ENCODE measurements at regions not wholly inside any gene's neighbourhood (a gene's known extent, or its start where the extent isn't known, plus 50 kb on each side); places are given as distances from the start of the nearest gene placed in this dataset.

GRCh38 chr1:30450148-30450817 is 273.1 kb downstream of the MATN1 start:
- no peak overlapping the region for H3K27ac ChIP-seq (ENCODE audit: insufficient read depth, low read length, poor library complexity, severe bottlenecking)
- H3K9me3 Mint-ChIP-seq: peaks cover 0 to 3% (median 0%) of the 10 kb centered on the region in 7 donors
- no peak overlapping the region for H3K4me3 Mint-ChIP-seq
- no peak for DNase-seq
- no peaks in the 10 kb centered on the region for H3K36me3 Mint-ChIP-seq
- no peaks in the 10 kb centered on the region for H3K36me3 ChIP-seq (ENCODE audit: control insufficient read depth, insufficient read depth, low read length)
- ATAC-seq (ENCODE audit: low read depth in 2 of 2): no peak
- no peak overlapping the region for H3K4me3 ChIP-seq (ENCODE audit: low read depth, low read length)
- no peaks in the 10 kb centered on the region for H3K27me3 Mint-ChIP-seq
- no peak overlapping the region for H3K27ac Mint-ChIP-seq
- H3K4me1 ChIP-seq (ENCODE audit: control insufficient read depth, insufficient read depth, low read length, poor library complexity, severe bottlenecking): no peaks in the 10 kb centered on the region
- no peaks in the 10 kb centered on the region for H3K27me3 ChIP-seq (ENCODE audit: control insufficient read depth, insufficient read depth, low read length)
- no peaks in the 10 kb centered on the region for H3K9me3 ChIP-seq (ENCODE audit: control insufficient read depth in 2 of 2, low read length in 2 of 2)
- H3K4me1 Mint-ChIP-seq: no peaks in the 10 kb centered on the region

GRCh38 chr1:30449428-30450147 is 273.8 kb downstream of the MATN1 start:
- Mint-ChIP-seq H3K9me3 (peaks cover 0 to 3% (median 0%) of the 10 kb centered on the region in 7 donors), H3K27ac (no peak overlapping the region), H3K36me3 (no peaks in the 10 kb centered on the region), H3K4me1 (no peaks in the 10 kb centered on the region), H3K27me3 (no peaks in the 10 kb centered on the region), H3K4me3 (no peak overlapping the region)
- Histone ChIP-seq H3K36me3 (ENCODE audit: control insufficient read depth, insufficient read depth, low read length) (no peaks in the 10 kb centered on the region), H3K9me3 (ENCODE audit: control insufficient read depth in 2 of 2, low read length in 2 of 2) (no peaks in the 10 kb centered on the region), H3K4me1 (ENCODE audit: control insufficient read depth, insufficient read depth, low read length, poor library complexity, severe bottlenecking) (no peaks in the 10 kb centered on the region), H3K27me3 (ENCODE audit: control insufficient read depth, insufficient read depth, low read length) (no peaks in the 10 kb centered on the region), H3K27ac (ENCODE audit: insufficient read depth, low read length, poor library complexity, severe bottlenecking) (no peak overlapping the region), H3K4me3 (ENCODE audit: low read depth, low read length) (no peak overlapping the region)
- no peak for ATAC-seq (ENCODE audit: low read depth in 2 of 2)
- DNase-seq: no peak

- ATAC-seq (ENCODE audit: low read depth in 2 of 2): no peak
- Histone ChIP-seq H3K36me3 (ENCODE audit: control insufficient read depth, insufficient read depth, low read length) (no peaks in the 10 kb centered on the region), H3K9me3 (ENCODE audit: control insufficient read depth in 2 of 2, low read length in 2 of 2) (no peaks in the 10 kb centered on the region), H3K27me3 (ENCODE audit: control insufficient read depth, insufficient read depth, low read length) (no peaks in the 10 kb centered on the region), H3K27ac (ENCODE audit: insufficient read depth, low read length, poor library complexity, severe bottlenecking) (no peak overlapping the region), H3K4me3 (ENCODE audit: low read depth, low read length) (no peak overlapping the region), H3K4me1 (ENCODE audit: control insufficient read depth, insufficient read depth, low read length, poor library complexity, severe bottlenecking) (no peaks in the 10 kb centered on the region)
- H3K36me3 Mint-ChIP-seq: no peaks in the 10 kb centered on the region
- H3K4me1 Mint-ChIP-seq: no peaks in the 10 kb centered on the region
- no peaks in the 10 kb centered on the region for H3K27me3 Mint-ChIP-seq
- DNase-seq: no peak
- H3K4me3 Mint-ChIP-seq: no peak overlapping the region
- H3K27ac Mint-ChIP-seq: no peak overlapping the region
- peaks cover 0 to 4% (median 0%) of the 10 kb centered on the region in 7 donors for H3K9me3 Mint-ChIP-seq
These were observed 274.4 kb downstream of the MATN1 start for GRCh38 chr1:30449003-30449402.

- no peaks in the 10 kb centered on the region for H3K9me3 ChIP-seq (ENCODE audit: control insufficient read depth in 2 of 2, low read length in 2 of 2)
- Mint-ChIP-seq H3K4me1 (no peaks in the 10 kb centered on the region), H3K36me3 (no peaks in the 10 kb centered on the region), H3K4me3 (no peak overlapping the region), H3K27me3 (no peaks in the 10 kb centered on the region), H3K27ac (no peak overlapping the region), H3K9me3 (peaks cover 0 to 4% (median 0%) of the 10 kb centered on the region in 7 donors)
- no peak for DNase-seq
- H3K36me3 ChIP-seq (ENCODE audit: control insufficient read depth, insufficient read depth, low read length): no peaks in the 10 kb centered on the region
- H3K4me3 ChIP-seq (ENCODE audit: low read depth, low read length): no peak overlapping the region
- no peaks in the 10 kb centered on the region for H3K4me1 ChIP-seq (ENCODE audit: control insufficient read depth, insufficient read depth, low read length, poor library complexity, severe bottlenecking)
- no peak for ATAC-seq (ENCODE audit: low read depth in 2 of 2)
- H3K27me3 ChIP-seq (ENCODE audit: control insufficient read depth, insufficient read depth, low read length): no peaks in the 10 kb centered on the region
- no peak overlapping the region for H3K27ac ChIP-seq (ENCODE audit: insufficient read depth, low read length, poor library complexity, severe bottlenecking)
These were observed 275.7 kb downstream of the MATN1 start for GRCh38 chr1:30447701-30448100.

GRCh38 chr1:30447080-30447479 is 276.3 kb downstream of the MATN1 start:
- H3K4me3 ChIP-seq (ENCODE audit: low read depth, low read length): no peak overlapping the region
- no peaks in the 10 kb centered on the region for H3K27me3 ChIP-seq (ENCODE audit: control insufficient read depth, insufficient read depth, low read length)
- Mint-ChIP-seq H3K36me3 (no peaks in the 10 kb centered on the region), H3K27me3 (no peaks in the 10 kb centered on the region), H3K9me3 (peaks cover 0 to 4% (median 0%) of the 10 kb centered on the region in 7 donors), H3K4me1 (no peaks in the 10 kb centered on the region), H3K4me3 (no peak overlapping the region), H3K27ac (no peak overlapping the region)
- ATAC-seq (ENCODE audit: low read depth in 2 of 2) (no peak), DNase-seq (no peak)
- no peaks in the 10 kb centered on the region for H3K9me3 ChIP-seq (ENCODE audit: control insufficient read depth in 2 of 2, low read length in 2 of 2)
- no peak overlapping the region for H3K27ac ChIP-seq (ENCODE audit: insufficient read depth, low read length, poor library complexity, severe bottlenecking)
- no peaks in the 10 kb centered on the region for H3K36me3 ChIP-seq (ENCODE audit: control insufficient read depth, insufficient read depth, low read length)
- H3K4me1 ChIP-seq (ENCODE audit: control insufficient read depth, insufficient read depth, low read length, poor library complexity, severe bottlenecking): no peaks in the 10 kb centered on the region

- H3K4me1 Mint-ChIP-seq: no peaks in the 10 kb centered on the region
- Histone ChIP-seq H3K27ac (ENCODE audit: insufficient read depth, low read length, poor library complexity, severe bottlenecking) (no peak overlapping the region), H3K36me3 (ENCODE audit: control insufficient read depth, insufficient read depth, low read length) (no peaks in the 10 kb centered on the region), H3K27me3 (ENCODE audit: control insufficient read depth, insufficient read depth, low read length) (no peaks in the 10 kb centered on the region), H3K4me1 (ENCODE audit: control insufficient read depth, insufficient read depth, low read length, poor library complexity, severe bottlenecking) (no peaks in the 10 kb centered on the region), H3K9me3 (ENCODE audit: control insufficient read depth in 2 of 2, low read length in 2 of 2) (no peaks in the 10 kb centered on the region), H3K4me3 (ENCODE audit: low read depth, low read length) (no peak overlapping the region)
- no peak overlapping the region for H3K27ac Mint-ChIP-seq
- H3K9me3 Mint-ChIP-seq: peaks cover 0 to 4% (median 0%) of the 10 kb centered on the region in 7 donors
- H3K36me3 Mint-ChIP-seq: no peaks in the 10 kb centered on the region
- no peaks in the 10 kb centered on the region for H3K27me3 Mint-ChIP-seq
- no peak for ATAC-seq (ENCODE audit: low read depth in 2 of 2)
- no peak for DNase-seq
- no peak overlapping the region for H3K4me3 Mint-ChIP-seq
These were observed 276.9 kb downstream of the MATN1 start for GRCh38 chr1:30446508-30446907.

GRCh38 chr1:30446095-30446494 is 277.3 kb downstream of the MATN1 start:
- Histone ChIP-seq H3K4me1 (ENCODE audit: control insufficient read depth, insufficient read depth, low read length, poor library complexity, severe bottlenecking) (no peaks in the 10 kb centered on the region), H3K4me3 (ENCODE audit: low read depth, low read length) (no peak overlapping the region), H3K9me3 (ENCODE audit: control insufficient read depth in 2 of 2, low read length in 2 of 2) (no peaks in the 10 kb centered on the region), H3K36me3 (ENCODE audit: control insufficient read depth, insufficient read depth, low read length) (no peaks in the 10 kb centered on the region), H3K27ac (ENCODE audit: insufficient read depth, low read length, poor library complexity, severe bottlenecking) (no peak overlapping the region), H3K27me3 (ENCODE audit: control insufficient read depth, insufficient read depth, low read length) (no peaks in the 10 kb centered on the region)
- Mint-ChIP-seq H3K4me3 (no peak overlapping the region), H3K36me3 (no peaks in the 10 kb centered on the region), H3K27ac (no peak overlapping the region), H3K9me3 (peaks cover 0 to 4% (median 0%) of the 10 kb centered on the region in 7 donors), H3K4me1 (no peaks in the 10 kb centered on the region), H3K27me3 (no peaks in the 10 kb centered on the region)
- ATAC-seq (ENCODE audit: low read depth in 2 of 2) (no peak), DNase-seq (no peak)

GRCh38 chr1:30445449-30445848 is 277.9 kb downstream of the MATN1 start:
- Mint-ChIP-seq H3K4me1 (no peaks in the 10 kb centered on the region), H3K9me3 (peaks cover 0 to 4% (median 0%) of the 10 kb centered on the region in 7 donors), H3K4me3 (no peak overlapping the region), H3K27me3 (no peaks in the 10 kb centered on the region), H3K27ac (no peak overlapping the region), H3K36me3 (no peaks in the 10 kb centered on the region)
- Histone ChIP-seq H3K4me3 (ENCODE audit: low read depth, low read length) (no peak overlapping the region), H3K36me3 (ENCODE audit: control insufficient read depth, insufficient read depth, low read length) (no peaks in the 10 kb centered on the region), H3K27me3 (ENCODE audit: control insufficient read depth, insufficient read depth, low read length) (no peaks in the 10 kb centered on the region), H3K4me1 (ENCODE audit: control insufficient read depth, insufficient read depth, low read length, poor library complexity, severe bottlenecking) (no peaks in the 10 kb centered on the region), H3K9me3 (ENCODE audit: control insufficient read depth in 2 of 2, low read length in 2 of 2) (no peaks in the 10 kb centered on the region), H3K27ac (ENCODE audit: insufficient read depth, low read length, poor library complexity, severe bottlenecking) (no peak overlapping the region)
- ATAC-seq (ENCODE audit: low read depth in 2 of 2) (no peak), DNase-seq (no peak)
